ENCODE measurements at regions not wholly inside any gene's neighbourhood (a gene's known extent, or its start where the extent isn't known, plus 50 kb on each side); places are given as distances from the start of the nearest gene placed in this dataset.

- Mint-ChIP-seq H3K27ac (no peak overlapping the region), H3K27me3 (peaks cover 18% of the 10 kb centered on the region), H3K36me3 (no peaks in the 10 kb centered on the region), H3K4me3 (no peak overlapping the region), H3K9me3 (ENCODE audit: low read depth) (no peaks in the 10 kb centered on the region), H3K4me1 (ENCODE audit: low read depth) (peaks cover 6% of the 10 kb centered on the region)
Observed at GRCh38 chr15:77821959-77822256, 189.2 kb upstream of the LINGO1 start.

- H3K36me3 Mint-ChIP-seq: no peaks in the 10 kb centered on the region
- H3K4me3 Mint-ChIP-seq: no peak overlapping the region
- peaks cover 6% of the 10 kb centered on the region for H3K4me1 Mint-ChIP-seq (ENCODE audit: low read depth)
- no peaks in the 10 kb centered on the region for H3K9me3 Mint-ChIP-seq (ENCODE audit: low read depth)
- H3K27ac Mint-ChIP-seq: no peak overlapping the region
- peaks cover 18% of the 10 kb centered on the region for H3K27me3 Mint-ChIP-seq
Observed at GRCh38 chr15:77821188-77821958, 188.7 kb upstream of the LINGO1 start.

- Mint-ChIP-seq H3K27ac (no peak overlapping the region), H3K4me1 (ENCODE audit: low read depth) (peaks cover 6% of the 10 kb centered on the region), H3K4me3 (peak overlapping the region; percentile 32), H3K9me3 (ENCODE audit: low read depth) (no peaks in the 10 kb centered on the region), H3K36me3 (no peaks in the 10 kb centered on the region), H3K27me3 (peaks cover 21% of the 10 kb centered on the region)
Observed at GRCh38 chr15:77819851-77820728, 187.4 kb upstream of the LINGO1 start.

DNA sequence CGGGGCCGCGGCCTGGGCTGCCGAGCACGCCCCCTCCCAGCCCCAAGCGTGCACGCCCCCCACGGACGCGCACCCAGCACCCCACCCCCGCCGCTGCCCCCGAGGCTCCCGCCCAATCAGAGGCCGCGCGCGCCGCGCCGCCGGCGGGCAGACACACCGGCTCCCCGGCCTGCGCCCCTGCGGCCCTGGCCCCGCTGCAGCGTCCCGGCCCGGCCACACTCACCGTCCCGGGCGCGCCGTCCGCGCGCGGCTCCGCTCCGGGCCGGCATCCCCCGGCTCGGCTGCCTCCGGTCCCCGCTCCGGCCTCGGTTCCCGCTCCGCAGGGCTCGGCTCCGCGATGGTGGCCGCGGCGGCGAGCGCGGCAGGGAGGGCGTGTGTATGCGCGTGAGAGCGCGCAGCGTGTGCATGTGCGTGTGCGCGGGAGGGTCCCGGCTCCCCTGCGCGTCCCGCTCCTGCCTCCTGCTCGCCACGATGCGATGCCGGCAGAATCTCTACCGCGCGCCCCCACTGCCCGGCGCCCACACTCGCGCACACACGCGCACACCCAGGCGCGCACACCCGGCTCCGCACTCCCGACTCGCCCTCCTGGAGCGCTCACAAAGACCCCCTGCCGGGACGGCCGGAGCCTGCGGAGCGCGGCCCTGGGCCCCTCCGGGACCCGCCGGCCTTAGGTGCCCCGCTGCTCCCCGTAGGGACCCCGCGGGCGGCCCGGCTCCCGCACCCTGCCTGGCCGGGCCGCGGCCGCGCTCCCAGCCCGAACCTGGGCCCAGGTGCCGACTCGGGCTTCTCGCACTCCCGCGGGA, 186.5 kb upstream of the LINGO1 start:
- no peak overlapping the region for H3K4me3 Mint-ChIP-seq
- no peaks in the 10 kb centered on the region for H3K9me3 Mint-ChIP-seq (ENCODE audit: low read depth)
- H3K27me3 Mint-ChIP-seq: peaks cover 21% of the 10 kb centered on the region
- peaks cover 6% of the 10 kb centered on the region for H3K4me1 Mint-ChIP-seq (ENCODE audit: low read depth)
- no peaks in the 10 kb centered on the region for H3K36me3 Mint-ChIP-seq
- H3K27ac Mint-ChIP-seq: no peak overlapping the region

- no peak overlapping the region for H3K4me3 Mint-ChIP-seq
- H3K9me3 Mint-ChIP-seq (ENCODE audit: low read depth): no peaks in the 10 kb centered on the region
- H3K27ac Mint-ChIP-seq: no peak overlapping the region
- no peaks in the 10 kb centered on the region for H3K36me3 Mint-ChIP-seq
- peaks cover 21% of the 10 kb centered on the region for H3K27me3 Mint-ChIP-seq
- peaks cover 6% of the 10 kb centered on the region for H3K4me1 Mint-ChIP-seq (ENCODE audit: low read depth)
Observed at GRCh38 chr15:77818484-77819047, 185.9 kb upstream of the LINGO1 start.

DNA sequence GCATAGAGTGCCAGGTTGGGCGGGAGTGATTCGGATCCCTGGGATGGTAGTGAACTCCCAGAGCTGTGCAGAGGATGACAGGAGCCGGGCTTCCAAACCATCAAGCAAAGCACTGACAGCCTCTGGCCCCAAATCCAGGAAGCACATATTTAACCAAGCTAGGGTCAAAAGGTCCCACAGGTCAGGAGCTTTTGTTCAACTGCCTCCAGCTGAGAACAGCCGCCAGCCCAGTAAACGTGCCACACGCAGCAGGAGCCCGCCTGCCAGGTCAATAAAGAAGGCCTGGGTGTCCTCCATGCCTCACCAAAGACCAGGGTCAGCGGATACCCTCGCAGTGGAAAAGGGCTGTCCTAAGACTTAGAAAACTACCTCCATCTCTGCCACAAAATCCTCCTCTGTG, 184.7 kb upstream of the LINGO1 start:
- Mint-ChIP-seq H3K36me3 (no peaks in the 10 kb centered on the region), H3K27ac (no peak overlapping the region), H3K27me3 (peaks cover 21% of the 10 kb centered on the region), H3K4me1 (ENCODE audit: low read depth) (peaks cover 6% of the 10 kb centered on the region), H3K9me3 (ENCODE audit: low read depth) (no peaks in the 10 kb centered on the region), H3K4me3 (peak overlapping the region; percentile 30)

GRCh38 chr15:77816983-77817382, 184.3 kb upstream of the LINGO1 start:
- Mint-ChIP-seq H3K27ac (no peak overlapping the region), H3K36me3 (no peaks in the 10 kb centered on the region), H3K4me3 (no peak overlapping the region), H3K27me3 (peaks cover 18% of the 10 kb centered on the region), H3K9me3 (ENCODE audit: low read depth) (no peaks in the 10 kb centered on the region), H3K4me1 (ENCODE audit: low read depth) (peaks cover 6% of the 10 kb centered on the region)

GRCh38 chr15:77815015-77815414, 182.3 kb upstream of the LINGO1 start:
- Mint-ChIP-seq H3K27ac (no peak overlapping the region), H3K27me3 (peaks cover 6% of the 10 kb centered on the region), H3K4me1 (ENCODE audit: low read depth) (peaks cover 5% of the 10 kb centered on the region), H3K36me3 (no peaks in the 10 kb centered on the region), H3K4me3 (no peak overlapping the region), H3K9me3 (ENCODE audit: low read depth) (no peaks in the 10 kb centered on the region)

DNA sequence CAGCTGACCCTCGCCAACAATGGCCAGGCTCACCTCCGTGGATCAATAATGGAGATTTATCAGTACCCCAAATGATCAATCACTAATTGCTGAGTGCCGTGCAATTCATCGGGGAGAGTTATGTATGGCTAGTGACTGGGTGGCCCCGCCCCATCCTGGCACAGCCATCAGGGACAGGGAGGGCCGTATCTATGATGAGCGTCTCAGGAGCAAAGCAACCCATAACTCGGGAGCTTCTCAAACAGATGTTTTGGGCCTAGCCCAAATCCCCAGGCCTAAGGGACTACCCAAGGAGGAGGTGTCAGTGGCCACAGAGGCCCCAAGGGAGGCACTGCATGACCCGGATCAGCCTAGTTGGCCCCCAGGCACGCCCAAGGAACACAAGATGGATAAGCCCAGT, 180.0 kb upstream of the LINGO1 start:
- Mint-ChIP-seq H3K27ac (no peak overlapping the region), H3K36me3 (no peaks in the 10 kb centered on the region), H3K4me3 (no peak overlapping the region), H3K9me3 (ENCODE audit: low read depth) (no peaks in the 10 kb centered on the region), H3K27me3 (peaks cover 4% of the 10 kb centered on the region), H3K4me1 (ENCODE audit: low read depth) (peaks cover under 1% of the 10 kb centered on the region)

DNA sequence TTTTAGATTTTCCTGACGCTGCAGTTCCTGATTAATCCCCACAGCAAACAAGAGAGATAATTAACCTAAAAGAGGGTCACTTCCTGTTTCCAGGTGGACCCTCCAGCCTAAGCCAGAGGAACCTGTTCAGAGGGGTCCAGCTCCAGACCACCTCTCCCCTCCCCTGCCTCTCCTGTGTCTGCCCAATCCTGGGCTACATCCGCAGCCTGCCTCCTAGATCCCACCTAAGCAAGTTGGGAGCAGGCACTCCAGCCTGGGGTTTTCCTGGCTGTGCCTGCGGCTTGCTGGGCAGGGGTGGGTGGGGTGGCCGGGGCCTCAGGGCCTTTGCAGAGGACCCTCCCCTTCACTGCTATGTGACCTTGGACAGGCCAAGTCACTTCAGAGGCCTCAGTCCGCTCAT, 178.6 kb upstream of the LINGO1 start:
- Mint-ChIP-seq H3K4me3 (no peak overlapping the region), H3K36me3 (no peaks in the 10 kb centered on the region), H3K9me3 (ENCODE audit: low read depth) (no peaks in the 10 kb centered on the region), H3K27ac (no peak overlapping the region), H3K27me3 (peaks cover 3% of the 10 kb centered on the region), H3K4me1 (ENCODE audit: low read depth) (no peaks in the 10 kb centered on the region)

DNA sequence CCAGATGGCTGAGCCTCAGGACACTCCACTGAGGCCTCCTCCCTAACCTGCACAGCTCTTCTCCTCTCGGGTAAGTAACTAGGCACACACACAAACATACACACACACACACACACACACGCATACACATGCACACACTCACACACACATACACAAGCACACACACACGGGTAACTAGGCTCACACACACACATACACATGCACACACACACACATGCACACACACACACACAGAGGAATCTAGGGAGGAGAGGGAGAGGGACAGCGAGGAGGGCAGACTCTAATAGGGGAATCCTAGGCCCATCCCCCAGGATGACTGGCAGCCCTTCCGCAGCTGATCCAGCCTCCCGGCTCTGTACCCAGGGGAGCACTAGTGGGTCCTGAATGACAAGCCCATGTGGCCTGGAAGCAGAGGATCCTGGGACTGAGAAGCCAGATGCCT, 177.4 kb upstream of the LINGO1 start:
- no peaks in the 10 kb centered on the region for H3K27me3 Mint-ChIP-seq
- H3K27ac Mint-ChIP-seq: no peak overlapping the region
- H3K4me1 Mint-ChIP-seq (ENCODE audit: low read depth): no peaks in the 10 kb centered on the region
- H3K4me3 Mint-ChIP-seq: no peak overlapping the region
- no peaks in the 10 kb centered on the region for H3K36me3 Mint-ChIP-seq
- no peaks in the 10 kb centered on the region for H3K9me3 Mint-ChIP-seq (ENCODE audit: low read depth)

- Mint-ChIP-seq H3K36me3 (no peaks in the 10 kb centered on the region), H3K27ac (no peak overlapping the region), H3K27me3 (no peaks in the 10 kb centered on the region), H3K4me3 (no peak overlapping the region), H3K9me3 (ENCODE audit: low read depth) (no peaks in the 10 kb centered on the region), H3K4me1 (ENCODE audit: low read depth) (no peaks in the 10 kb centered on the region)
Observed at GRCh38 chr15:77808581-77809177, 176.0 kb upstream of the LINGO1 start.

DNA sequence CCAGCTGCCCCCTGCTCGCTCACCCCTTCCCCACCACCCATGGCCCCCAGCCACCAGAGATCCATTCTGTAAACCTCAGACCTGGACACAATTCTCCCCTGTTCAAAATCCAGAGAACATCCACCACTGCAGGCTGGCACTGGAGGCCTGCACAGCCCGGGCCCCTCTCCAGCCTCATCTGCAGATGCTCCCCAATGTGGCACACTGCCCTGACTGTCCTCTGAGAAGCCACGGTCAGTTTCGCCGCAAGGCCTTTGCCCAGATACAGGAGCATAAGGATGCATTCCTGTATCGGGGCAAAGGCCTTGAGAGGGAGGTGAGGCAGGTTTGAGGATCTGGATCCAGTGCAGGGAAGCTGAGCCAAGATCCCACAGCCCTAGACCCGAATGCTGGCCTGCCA, 175.4 kb upstream of the LINGO1 start:
- H3K9me3 Mint-ChIP-seq (ENCODE audit: low read depth): no peaks in the 10 kb centered on the region
- H3K4me1 Mint-ChIP-seq (ENCODE audit: low read depth): no peaks in the 10 kb centered on the region
- H3K27me3 Mint-ChIP-seq: no peaks in the 10 kb centered on the region
- H3K27ac Mint-ChIP-seq: no peak overlapping the region
- no peak overlapping the region for H3K4me3 Mint-ChIP-seq
- no peaks in the 10 kb centered on the region for H3K36me3 Mint-ChIP-seq

GRCh38 chr15:77807611-77808010, 174.9 kb upstream of the LINGO1 start:
- Mint-ChIP-seq H3K9me3 (ENCODE audit: low read depth) (no peaks in the 10 kb centered on the region), H3K4me1 (ENCODE audit: low read depth) (no peaks in the 10 kb centered on the region), H3K4me3 (no peak overlapping the region), H3K36me3 (no peaks in the 10 kb centered on the region), H3K27ac (no peak overlapping the region), H3K27me3 (no peaks in the 10 kb centered on the region)

Measured in activated naive CD8-positive, alpha-beta T cell (primary cell).